ENCODE measurements at regions not wholly inside any gene's neighbourhood (a gene's known extent, or its start where the extent isn't known, plus 50 kb on each side); places are given as distances from the start of the nearest gene placed in this dataset.

DNA sequence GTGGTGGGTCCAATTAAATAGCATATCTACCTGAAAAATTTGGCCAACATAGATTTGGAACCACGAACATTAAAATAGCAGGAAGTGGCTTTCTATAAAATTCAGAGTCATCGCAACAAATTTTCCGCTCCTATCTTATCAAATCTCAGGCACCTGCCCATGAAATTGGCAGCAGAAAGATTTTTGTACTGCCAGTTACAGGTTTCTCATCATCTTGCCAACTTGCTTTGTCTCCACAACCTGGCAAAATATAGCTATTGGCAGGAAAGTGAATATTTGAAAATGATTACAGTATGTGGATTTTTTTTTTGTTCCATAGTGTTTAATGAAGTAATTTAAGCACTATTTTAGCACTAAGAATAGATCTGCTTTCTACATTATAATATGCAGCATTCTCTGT is 161.6 kb upstream of the LRRC3B start:
- in situ Hi-C loops (cut with MboI): no loop called here

More for the DNA sequence above, 161.6 kb upstream of the LRRC3B start:
- Histone ChIP-seq H3K9ac (ENCODE audit: insufficient read depth in 1 of 2, low read depth in 2 of 2, low read length in 2 of 2) (no peak overlapping the region), H3K27me3 (ENCODE audit: control insufficient read depth in 2 of 2, insufficient read depth in 2 of 2, low read length in 2 of 2) (no peaks in the 10 kb centered on the region), H3K9me1 (ENCODE audit: control insufficient read depth, insufficient read depth, low read length) (no peaks in the 10 kb centered on the region), H3K27ac (ENCODE audit: extremely low read depth, low read depth, low read length) (no peak overlapping the region), H3K36me3 (ENCODE audit: control insufficient read depth, insufficient read depth, low read length) (no peaks in the 10 kb centered on the region), H3K9me3 (replicated peaks; ENCODE audit: control insufficient read depth, insufficient read depth, low read depth, low read length) (no peaks in the 10 kb centered on the region; the same call in 1 of the 2 replicates), H4K20me1 (replicated peaks; ENCODE audit: control insufficient read depth, insufficient read depth, low read length) (no peaks in the 10 kb centered on the region), H2AFZ (ENCODE audit: low read depth, low read length) (no peak overlapping the region), H3K79me2 (ENCODE audit: control insufficient read depth, insufficient read depth, low read length) (no peaks in the 10 kb centered on the region), H3K4me1 (replicated peaks in 1 of 2; ENCODE audit: control insufficient read depth in 2 of 2, insufficient read depth in 2 of 2, low read length in 2 of 2) (no peaks in the 10 kb centered on the region), H3K4me2 (ENCODE audit: insufficient read depth, low read length) (no peak overlapping the region), H3K4me3 (no peak overlapping the region)
- ChIA-PET CTCF (ENCODE audit: low intra/inter-chr PET ratio) (no interaction called here), POLR2A (no interaction called here)
- FAIRE-seq (no peak), ATAC-seq (no peak), DNase-seq (ENCODE audit: extremely low read depth in 1 of 4, low spot score in 3 of 4) (no peak)
- intact Hi-C loops (cut with micrococcal nuclease): no loop called here
- no TSS peak for BruUV-seq (replicated peaks)
- WGBS (ENCODE audit: insufficient coverage, low coverage, missing lambda C conversion rate): 0% methylated on average over 3 of the region's 3 CpGs
- TF ChIP-seq EP400 (IDR thresholded peaks at IDR 0.05) (no peak), NFE2L1 (tag; IDR thresholded peaks at IDR 0.05; ENCODE audit: borderline replicate concordance, low read depth) (no peak), SIN3B (IDR thresholded peaks at IDR 0.05; ENCODE audit: low read depth) (no peak)
- TF ChIP-seq, protein P1, sequence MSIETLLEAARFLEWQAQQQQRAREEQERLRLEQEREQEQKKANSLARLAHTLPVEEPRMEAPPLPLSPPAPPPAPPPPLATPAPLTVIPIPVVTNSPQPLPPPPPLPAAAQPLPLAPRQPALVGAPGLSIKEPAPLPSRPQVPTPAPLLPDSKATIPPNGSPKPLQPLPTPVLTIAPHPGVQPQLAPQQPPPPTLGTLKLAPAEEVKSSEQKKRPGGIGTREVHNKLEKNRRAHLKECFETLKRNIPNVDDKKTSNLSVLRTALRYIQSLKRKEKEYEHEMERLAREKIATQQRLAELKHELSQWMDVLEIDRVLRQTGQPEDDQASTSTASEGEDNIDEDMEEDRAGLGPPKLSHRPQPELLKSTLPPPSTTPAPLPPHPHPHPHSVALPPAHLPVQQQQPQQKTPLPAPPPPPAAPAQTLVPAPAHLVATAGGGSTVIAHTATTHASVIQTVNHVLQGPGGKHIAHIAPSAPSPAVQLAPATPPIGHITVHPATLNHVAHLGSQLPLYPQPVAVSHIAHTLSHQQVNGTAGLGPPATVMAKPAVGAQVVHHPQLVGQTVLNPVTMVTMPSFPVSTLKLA (conservative IDR thresholded peaks at IDR 0.05): no peak
- TF ChIP-seq, protein P2, sequence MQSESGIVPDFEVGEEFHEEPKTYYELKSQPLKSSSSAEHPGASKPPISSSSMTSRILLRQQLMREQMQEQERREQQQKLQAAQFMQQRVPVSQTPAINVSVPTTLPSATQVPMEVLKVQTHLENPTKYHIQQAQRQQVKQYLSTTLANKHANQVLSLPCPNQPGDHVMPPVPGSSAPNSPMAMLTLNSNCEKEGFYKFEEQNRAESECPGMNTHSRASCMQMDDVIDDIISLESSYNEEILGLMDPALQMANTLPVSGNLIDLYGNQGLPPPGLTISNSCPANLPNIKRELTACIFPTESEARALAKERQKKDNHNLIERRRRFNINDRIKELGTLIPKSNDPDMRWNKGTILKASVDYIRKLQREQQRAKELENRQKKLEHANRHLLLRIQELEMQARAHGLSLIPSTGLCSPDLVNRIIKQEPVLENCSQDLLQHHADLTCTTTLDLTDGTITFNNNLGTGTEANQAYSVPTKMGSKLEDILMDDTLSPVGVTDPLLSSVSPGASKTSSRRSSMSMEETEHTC (IDR thresholded peaks at IDR 0.05): no peak
- TF ChIP-seq, protein P3, sequence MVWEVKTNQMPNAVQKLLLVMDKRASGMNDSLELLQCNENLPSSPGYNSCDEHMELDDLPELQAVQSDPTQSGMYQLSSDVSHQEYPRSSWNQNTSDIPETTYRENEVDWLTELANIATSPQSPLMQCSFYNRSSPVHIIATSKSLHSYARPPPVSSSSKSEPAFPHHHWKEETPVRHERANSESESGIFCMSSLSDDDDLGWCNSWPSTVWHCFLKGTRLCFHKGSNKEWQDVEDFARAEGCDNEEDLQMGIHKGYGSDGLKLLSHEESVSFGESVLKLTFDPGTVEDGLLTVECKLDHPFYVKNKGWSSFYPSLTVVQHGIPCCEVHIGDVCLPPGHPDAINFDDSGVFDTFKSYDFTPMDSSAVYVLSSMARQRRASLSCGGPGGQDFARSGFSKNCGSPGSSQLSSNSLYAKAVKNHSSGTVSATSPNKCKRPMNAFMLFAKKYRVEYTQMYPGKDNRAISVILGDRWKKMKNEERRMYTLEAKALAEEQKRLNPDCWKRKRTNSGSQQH (CRISPR knock-in tag; IDR thresholded peaks at IDR 0.05): no peak

Measured in K562 (cell line).